NCI-H2227 (cell line): ENCODE measurements at regions not wholly inside any gene's neighbourhood (a gene's known extent, or its start where the extent isn't known, plus 50 kb on each side); places are given as distances from the start of the nearest gene placed in this dataset.
"Not testable (repeated sequence)": the region's sequence is repeated elsewhere in the genome, so short reads cannot be mapped to it uniquely, and the experiment has no call there.

Experiments used
- DNase-seq: peaks from one replicate; lab custom pipeline; 2025; ENCODE audit not compliant: unreplicated experiment; lab: John Stamatoyannopoulos, UW

GRCh38 chr6:169019727-169020491, 233.7 kb downstream of the THBS2 start:
- DNase-seq = no peak

GRCh38 chr6:169019111-169019510, 234.5 kb downstream of the THBS2 start:
- DNase-seq = no peak

- DNase-seq = no peak
Observed at GRCh38 chr6:169016758-169017157, 236.9 kb downstream of the THBS2 start.

GRCh38 chr6:169014211-169015197, 239.1 kb downstream of the THBS2 start:
- DNase-seq = no peak

GRCh38 chr6:169009628-169010027, 244.0 kb downstream of the THBS2 start:
- DNase-seq = no peak

GRCh38 chr6:169008641-169009257, 244.9 kb downstream of the THBS2 start:
- DNase-seq = no peak

GRCh38 chr6:169005166-169005565, 248.5 kb downstream of the THBS2 start:
- no peak for DNase-seq

GRCh38 chr6:169000022-169000421, 253.6 kb downstream of the THBS2 start:
- DNase-seq = no peak

GRCh38 chr6:168999392-168999791, 254.3 kb downstream of the THBS2 start:
- DNase-seq = no peak

GRCh38 chr6:168996356-168996625, 257.4 kb downstream of the THBS2 start:
- no peak for DNase-seq

- no peak for DNase-seq
Observed at GRCh38 chr6:168995526-168996355, 257.9 kb downstream of the THBS2 start.

- no peak for DNase-seq
Observed at GRCh38 chr6:168994956-168995355, 258.7 kb downstream of the THBS2 start.

- no peak for DNase-seq
Observed at GRCh38 chr6:168992446-168993144, 261.1 kb downstream of the THBS2 start.

GRCh38 chr6:168991695-168992094, 262.0 kb downstream of the THBS2 start:
- not testable (repeated sequence) for DNase-seq

- no peak for DNase-seq
Observed at GRCh38 chr6:168990019-168990751, 263.5 kb downstream of the THBS2 start.

- DNase-seq = no peak
Observed at GRCh38 chr6:168989421-168989820, 264.2 kb downstream of the THBS2 start.

GRCh38 chr6:168988801-168989200, 264.8 kb downstream of the THBS2 start:
- DNase-seq = no peak

- no peak for DNase-seq
Observed at GRCh38 chr6:168988280-168988679, 265.4 kb downstream of the THBS2 start.

GRCh38 chr6:168985705-168986104, 267.9 kb downstream of the THBS2 start:
- no peak for DNase-seq

GRCh38 chr6:168983925-168984324, 269.7 kb downstream of the THBS2 start:
- DNase-seq = no peak
